Activated CD8-positive, alpha-beta memory T cell treated with anti-CD3 and anti-CD28 coated beads for 1 hour (primary cell): ENCODE measurements at regions not wholly inside any gene's neighbourhood (a gene's known extent, or its start where the extent isn't known, plus 50 kb on each side); places are given as distances from the start of the nearest gene placed in this dataset.
"Not testable (repeated sequence)": the region's sequence is repeated elsewhere in the genome, so short reads cannot be mapped to it uniquely, and the experiment has no call there.

Source experiments
- DNase-seq, 2 donors: peaks; one replicate each; pipeline ENCODE4 v3.0.0-alpha.2; 2020; ENCODE audit warnings: low read depth in 1 of 2; ENCODE audit errors: extremely low read depth in 1 of 2

DNA sequence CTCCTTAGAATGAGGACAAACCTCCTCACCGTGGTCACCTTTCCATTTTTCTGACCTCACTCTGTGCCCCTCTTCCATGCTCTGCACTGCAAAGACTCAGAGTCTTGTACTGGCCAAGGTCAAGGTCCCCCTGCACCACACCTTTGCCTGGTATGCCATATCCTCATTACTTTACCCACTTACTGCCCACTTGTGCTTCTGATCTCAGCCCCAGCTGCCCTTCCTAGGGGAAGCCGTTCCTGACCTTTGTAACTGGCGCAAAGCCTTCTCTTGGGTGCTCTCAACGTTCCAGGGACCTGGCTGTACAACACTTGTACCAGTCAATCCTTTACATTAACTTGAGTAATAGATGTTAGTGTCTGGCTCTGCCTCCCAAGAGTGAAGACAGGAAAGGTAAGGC lies 256.0 kb downstream of the SV2B start:
- DNase-seq, result no peak

DNA sequence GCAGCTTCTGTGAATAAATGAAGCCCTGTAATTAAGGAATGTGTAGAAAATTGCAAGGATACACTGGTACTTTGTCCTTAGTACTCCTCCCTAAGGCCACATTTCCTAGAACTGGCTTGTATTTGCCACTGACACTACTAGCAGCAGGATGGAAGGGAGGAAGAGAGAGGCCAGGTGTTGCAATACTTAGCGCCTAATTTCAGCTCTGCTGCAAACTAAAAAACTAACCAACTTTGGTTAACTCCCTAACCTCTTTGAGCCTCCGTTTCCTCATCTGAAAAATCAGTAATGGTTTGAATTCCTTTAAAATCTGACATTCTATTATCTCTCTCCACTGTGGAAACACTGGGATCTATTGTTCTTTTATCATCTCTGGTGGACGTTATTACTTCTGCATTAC lies 257.0 kb downstream of the SV2B start:
- no peak for DNase-seq

DNA sequence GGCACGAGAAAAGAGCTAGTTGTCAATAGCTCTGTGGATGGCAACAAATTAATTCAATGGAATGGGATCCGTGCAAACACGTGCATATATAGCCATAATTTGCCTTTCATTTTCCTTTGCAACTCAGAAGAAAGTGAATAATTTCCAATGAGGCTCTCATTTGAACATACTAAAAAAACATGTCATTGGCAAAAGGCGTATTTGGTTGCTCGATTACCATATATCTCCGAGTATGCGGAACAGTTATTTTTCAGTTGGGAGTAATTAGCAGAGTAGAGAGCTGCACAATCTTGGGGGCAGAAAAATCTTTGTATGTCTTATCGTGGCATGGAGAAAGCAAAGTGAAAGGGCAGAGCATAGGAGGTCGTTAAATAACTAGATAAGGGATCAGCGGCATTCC lies 257.4 kb downstream of the SV2B start:
- no peak for DNase-seq

DNA sequence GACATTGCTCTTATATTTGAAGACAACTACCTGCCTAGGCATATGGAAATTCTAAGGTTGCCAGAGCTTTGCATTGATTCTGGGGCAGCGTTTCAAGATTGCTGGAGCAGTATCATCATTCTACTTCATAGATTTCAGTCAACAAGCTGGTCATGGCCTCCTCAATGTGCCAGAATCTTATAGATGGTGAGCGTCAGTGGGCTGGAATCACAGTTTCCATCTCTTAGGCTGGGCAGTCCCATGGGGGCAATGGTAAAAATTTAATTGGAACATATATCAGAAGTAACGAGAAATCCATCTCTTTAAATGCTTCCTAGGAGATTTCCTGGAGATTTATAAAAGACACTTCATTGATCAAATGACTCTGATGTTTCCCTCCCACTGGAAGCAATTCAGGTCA lies 258.3 kb downstream of the SV2B start:
- DNase-seq, result no peak

DNA sequence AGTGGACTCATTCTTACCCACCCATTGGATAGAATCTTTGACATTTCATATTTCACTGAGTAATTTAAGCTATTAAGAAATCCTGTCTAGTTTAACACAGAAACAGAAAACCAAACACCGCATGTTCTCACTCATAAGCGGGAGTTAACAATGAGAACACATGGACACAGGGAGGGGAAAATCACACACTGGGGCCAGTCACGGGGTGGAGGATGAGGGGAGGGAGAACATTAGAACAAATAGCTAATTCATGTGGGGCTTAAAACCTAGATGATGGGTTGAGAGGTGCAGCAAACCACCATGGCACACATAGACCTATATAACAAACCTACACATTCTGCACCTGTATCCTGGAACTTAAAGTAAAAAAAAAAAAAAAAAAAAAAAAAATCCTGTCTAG lies 261.6 kb downstream of the SV2B start:
- DNase-seq, result not testable (repeated sequence)

DNA sequence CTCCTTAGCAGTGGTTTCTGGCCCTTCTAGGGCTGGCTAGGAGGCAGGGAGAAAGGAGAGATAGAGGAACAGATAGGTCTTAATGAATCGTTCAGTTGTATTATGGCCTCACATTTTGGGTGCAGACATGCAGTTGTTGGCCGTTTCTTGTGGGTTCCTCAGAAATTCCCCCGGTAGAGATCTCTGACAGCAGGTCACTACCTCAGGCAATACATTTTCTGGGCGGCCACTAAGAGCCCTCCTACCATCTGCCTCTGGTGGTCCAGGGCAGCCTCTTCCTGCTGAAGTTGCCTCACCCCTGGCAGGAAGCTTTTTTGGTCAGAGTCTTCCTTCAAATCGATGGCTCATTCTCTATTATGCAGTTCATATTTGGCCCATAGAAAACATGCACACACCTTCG lies 266.1 kb downstream of the SV2B start:
- DNase-seq, result no peak

DNA sequence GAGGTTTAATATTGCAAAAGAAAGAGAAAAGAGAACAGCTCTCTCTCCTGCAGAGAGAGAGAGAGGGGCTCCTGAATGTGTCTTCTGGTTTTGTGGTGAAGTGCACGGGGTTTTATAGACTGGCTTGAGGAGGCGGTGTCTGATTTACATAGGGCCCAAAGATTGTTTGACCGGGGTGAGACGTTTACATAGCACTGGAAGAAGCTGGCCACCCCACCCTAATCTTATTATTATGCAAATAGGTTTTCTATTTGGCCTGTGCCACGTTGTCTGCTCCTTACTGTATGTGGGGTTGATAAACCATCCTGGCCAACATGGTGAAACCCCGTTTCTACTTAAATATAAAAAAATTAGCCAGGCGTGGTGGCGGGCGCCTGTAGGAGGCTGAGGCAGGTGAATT lies 268.6 kb downstream of the SV2B start:
- no peak for DNase-seq

DNA sequence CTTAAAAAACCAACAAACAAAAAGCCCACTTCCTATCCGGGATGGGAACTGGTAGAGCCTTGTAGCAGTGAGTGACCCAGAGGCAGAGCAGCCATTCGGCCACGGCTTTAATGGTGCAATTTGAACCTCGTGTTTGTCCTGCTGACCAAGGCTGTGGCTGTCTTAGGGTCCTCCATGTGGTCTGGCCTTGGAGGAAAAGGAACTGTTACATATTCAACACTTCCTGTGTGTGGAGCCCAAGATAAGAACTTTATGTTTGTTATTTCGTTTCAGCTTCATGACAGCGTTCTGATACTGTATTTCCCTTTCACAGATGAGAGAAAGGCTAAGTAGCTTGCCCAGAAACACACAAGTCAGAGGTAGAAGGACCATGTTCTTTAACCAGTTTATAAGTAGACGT lies 269.8 kb downstream of the SV2B start:
- no peak for DNase-seq

DNA sequence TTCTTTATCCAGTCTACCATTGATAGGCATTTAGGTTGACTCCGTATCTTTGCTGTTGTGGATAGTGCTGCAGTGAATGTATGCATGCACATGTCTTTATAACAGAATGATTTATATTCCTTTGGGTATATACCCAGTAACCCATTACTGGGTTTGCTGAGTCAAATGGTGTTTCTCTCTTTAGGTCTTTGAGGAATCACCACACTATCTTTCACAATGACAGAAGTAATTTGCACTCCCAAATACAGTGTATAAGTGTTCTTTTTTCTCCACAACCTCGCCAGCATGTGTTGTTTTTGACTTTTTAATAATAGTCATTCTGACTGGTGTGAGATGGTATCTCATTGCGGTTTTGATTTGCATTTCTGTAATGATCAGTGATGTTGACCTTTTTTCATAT lies 271.3 kb downstream of the SV2B start:
- DNase-seq, result not testable (repeated sequence)

DNA sequence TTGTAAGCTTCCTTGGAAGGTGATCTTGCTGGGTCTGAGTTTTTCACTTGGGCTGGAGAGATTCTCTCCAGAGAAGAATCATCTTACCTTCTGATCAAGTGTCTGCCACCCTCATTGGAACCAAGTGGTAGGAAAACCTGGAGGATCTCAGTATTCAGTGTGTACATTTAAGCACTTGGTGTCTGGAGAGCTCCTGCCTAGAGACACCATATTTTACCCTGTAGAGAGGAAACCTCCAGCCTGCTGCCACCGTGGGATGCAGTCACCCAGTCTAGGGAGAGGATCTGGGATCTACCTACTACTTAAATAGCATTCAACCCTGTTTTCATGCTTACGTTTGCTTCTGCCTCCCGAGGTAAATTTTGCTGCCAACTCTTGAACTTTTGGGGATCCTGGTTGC lies 274.3 kb downstream of the SV2B start:
- DNase-seq, result no peak

DNA sequence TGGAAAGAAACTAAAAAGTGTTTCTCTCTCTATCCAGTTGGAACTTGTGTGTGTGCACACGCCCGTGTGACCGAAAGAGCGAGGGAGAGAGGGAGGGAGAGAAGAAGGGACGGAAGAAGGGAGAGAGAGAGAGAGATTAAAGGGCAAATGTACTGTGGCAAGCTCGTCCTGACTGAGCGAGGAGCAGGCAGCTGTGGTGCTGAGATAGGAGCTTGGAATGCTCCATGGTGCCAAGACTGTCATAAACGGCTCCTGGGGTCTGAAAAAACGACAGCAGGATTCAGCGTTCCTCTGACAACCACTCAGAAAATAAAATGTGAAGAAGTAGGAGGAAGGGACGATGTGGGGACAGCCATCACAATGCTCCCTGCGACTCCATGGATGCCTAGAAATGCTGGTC lies 276.0 kb downstream of the SV2B start:
- no peak for DNase-seq

DNA sequence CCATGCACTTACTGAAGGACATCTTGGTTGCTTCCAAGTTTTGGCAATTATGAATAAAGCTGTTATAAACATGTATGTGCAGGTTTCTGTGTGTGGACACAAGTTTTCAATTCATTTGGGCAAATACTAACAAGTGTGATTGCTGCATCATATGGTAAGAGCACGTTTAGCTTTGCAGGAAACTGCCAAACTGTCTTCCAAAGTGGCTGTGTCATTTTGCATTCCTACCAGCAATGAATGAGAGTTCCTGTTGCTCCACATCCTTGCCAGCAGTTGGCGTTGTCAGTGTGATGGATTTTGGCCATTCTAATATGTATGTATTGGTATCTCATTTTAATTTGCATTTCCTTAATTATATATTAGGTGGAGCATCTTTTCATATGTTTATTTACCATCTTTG lies 280.1 kb downstream of the SV2B start:
- no peak for DNase-seq

DNA sequence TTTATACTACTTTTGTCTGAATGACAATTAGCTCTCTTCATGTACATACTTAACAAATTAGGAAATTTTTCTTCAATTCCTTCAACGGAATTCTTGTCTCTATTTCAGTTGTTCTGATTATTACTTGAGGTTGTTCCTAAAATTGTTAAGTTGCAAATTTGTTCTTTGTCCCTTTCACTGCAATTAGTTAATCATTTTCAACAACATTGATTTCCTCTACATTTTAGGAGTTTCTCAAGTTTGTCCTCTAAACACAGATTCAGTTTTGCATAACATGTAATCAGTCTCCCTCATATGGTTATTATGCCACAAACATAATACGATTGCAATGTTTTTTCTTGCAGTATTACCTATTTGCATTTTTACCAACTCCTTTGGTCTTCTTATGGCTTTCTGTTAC lies 283.5 kb downstream of the SV2B start:
- DNase-seq, result no peak

DNA sequence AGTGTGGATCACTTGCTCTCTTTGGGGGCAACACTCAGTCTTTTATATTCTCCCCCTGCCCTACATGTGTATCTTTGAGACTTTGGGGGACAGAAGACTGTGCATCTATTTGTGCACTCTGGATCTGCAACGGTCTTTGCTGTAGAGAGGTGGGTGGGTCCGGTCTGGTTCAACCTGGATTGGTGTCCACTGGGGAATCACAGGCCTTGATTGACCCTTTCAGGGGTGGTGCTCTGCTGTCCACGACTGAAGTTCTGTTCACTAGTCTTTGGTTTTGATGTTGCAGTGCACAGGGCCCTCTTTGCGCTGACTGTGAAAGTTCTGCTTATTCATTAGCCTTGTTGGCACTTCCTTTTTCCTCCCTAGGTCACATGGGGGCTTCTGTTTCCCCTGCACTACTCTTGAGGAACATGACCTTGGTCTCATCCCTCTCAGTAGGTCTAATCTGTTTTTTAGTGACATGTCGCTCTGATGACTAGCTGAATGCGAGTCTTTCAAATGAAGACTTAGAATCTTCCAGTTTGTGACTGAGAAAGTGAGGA lies 284.2 kb downstream of the SV2B start:
- DNase-seq, result no peak

DNA sequence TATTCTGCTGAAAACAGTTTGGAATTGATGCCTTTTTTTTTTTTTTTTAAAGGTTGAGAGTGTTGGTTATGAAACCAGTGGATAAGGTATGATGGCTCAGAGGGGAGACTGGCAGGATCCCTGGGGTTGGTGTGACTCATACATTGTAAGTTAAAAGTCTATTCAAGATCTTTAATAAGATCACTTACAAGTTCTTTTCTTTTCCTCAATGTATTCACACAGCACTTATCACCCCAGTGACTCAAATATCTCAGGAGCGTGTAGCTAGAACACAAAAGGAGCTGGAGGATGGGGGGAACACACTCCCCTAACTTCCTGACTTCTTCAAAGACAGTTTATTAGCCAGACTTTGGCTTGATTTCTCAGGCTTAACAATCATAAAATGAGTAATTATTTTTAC lies 285.3 kb downstream of the SV2B start:
- no peak for DNase-seq

DNA sequence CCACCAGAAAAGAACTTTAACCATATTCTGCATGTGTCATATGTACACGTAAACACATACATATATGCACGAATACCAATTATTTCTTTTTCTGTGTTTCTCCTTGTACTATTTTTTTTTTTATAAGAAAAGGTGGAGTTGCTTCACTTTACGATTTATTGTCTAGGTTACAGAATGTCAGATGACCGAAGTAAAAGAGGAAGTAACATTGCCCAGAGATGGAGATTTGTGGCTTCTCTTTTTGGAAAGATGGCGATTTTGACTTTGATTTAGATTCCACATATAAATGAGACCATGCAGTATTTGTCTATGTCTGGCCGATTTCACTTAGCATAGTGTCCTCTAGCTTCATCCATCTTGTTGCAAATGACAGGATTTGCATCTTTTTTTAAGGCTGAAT lies 293.1 kb downstream of the SV2B start:
- DNase-seq, result no peak

DNA sequence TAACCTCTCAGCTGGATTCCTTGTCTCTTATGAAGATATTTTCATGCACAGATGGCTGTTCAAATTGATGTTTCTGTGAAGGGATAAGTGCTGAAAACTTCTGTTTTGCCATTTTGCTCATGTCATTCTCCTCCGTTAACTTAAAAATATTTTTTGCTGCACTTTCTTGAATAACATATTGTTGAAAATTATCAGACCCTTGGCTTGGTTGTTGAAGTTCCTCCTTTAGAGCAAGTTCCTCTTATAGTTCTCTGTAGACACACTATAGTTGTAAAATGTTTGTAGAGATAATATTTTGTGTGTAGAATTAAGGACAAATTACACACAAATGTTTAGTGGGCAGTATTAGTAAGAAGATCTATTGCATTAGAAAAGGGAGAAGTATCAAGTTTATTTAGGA lies 300.4 kb downstream of the SV2B start:
- no peak for DNase-seq

DNA sequence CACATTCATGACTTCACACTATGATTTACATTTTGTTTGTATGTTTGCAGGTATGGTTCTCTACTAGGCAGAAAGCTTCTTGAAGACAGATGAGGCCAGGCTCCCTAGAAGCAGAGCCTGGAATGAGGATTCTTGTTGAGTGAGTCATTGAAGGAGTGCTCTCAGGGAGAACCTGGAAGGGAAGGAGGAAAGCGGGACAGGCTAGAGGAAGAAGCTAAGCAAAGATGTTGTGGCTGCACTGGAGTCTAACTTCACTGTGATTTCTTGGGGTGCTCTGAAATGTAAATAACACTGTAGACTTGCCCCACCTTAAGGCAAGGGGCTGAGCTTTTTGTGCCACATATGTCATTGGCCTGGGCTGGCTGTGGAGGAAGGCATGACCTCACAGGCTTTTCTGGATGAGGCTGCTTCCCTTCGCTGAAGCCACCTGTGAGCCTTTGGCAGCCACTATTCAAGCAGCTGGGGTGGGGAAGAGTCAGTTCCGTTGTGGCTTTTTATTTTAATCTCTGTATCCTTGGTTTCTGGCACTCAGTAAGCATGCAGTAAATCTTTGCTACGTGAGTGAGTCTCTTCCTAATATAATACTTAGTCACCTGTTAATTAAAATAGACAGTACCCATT lies 307.3 kb downstream of the SV2B start:
- no peak for DNase-seq

DNA sequence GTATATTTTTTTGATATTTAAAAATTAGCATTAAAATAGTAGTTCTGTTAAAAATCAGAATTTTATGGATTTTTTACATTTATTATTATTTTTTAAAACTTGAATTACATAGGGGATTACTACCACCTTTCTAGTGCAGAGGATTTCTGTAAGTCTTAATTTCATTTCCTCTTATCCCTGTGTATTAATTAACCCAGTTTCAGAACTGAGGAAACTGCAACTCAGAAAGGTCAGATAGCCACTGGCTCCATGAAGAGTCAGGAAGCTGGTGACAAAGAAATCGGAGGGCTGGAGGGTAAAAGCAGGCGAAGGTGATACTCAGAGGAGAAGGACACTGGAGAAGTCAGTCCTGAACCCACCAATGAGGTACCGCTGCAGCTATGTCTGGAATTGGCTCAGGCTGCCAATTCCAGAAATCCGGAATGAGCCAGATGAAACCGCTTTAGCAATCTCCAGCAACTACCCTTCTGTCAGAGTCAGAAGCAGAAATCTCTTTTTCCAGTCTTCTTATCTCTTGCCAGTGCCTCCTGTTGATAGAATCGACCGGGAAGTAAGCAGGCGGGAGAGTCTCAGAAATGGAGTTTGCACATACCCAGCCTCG lies 308.5 kb downstream of the SV2B start:
- DNase-seq, result no peak

DNA sequence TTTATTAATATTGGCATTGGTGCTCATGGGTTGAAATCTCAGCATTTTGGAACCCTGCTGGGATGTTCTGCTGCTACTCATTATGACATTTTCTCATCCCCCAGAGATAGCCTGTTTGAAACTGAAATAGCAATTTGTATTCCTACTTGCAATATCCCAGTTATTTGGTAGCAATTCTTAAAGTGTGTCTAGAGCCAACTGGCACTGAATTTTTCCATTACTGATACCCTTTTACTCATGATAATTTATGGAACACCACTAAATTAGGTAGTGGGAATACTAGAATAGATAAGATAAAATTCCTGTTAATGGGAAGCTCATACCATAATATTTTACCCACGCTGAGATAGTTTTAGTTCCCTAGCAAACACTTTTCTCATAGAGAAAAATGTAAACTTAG lies 309.3 kb downstream of the SV2B start:
- DNase-seq, result no peak

DNA sequence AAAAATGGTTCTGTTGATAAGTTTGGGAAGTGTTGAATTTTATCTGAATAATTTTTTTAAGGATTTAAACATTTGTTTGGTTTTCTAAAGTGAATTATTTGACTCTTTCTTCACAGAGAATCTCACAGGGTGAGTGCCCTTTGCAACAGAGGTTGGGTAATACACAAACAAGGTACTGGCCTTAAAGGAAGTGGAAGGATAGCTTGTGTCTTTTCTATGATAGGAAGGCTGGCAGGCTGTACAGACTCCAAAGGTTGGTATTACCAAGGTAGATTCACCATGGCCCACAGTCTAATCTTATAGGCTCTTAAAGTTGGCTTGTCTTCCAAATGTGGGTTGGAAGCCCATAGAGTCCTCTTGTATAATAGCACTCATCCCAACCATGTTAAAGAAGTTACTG lies 311.5 kb downstream of the SV2B start:
- no peak for DNase-seq

DNA sequence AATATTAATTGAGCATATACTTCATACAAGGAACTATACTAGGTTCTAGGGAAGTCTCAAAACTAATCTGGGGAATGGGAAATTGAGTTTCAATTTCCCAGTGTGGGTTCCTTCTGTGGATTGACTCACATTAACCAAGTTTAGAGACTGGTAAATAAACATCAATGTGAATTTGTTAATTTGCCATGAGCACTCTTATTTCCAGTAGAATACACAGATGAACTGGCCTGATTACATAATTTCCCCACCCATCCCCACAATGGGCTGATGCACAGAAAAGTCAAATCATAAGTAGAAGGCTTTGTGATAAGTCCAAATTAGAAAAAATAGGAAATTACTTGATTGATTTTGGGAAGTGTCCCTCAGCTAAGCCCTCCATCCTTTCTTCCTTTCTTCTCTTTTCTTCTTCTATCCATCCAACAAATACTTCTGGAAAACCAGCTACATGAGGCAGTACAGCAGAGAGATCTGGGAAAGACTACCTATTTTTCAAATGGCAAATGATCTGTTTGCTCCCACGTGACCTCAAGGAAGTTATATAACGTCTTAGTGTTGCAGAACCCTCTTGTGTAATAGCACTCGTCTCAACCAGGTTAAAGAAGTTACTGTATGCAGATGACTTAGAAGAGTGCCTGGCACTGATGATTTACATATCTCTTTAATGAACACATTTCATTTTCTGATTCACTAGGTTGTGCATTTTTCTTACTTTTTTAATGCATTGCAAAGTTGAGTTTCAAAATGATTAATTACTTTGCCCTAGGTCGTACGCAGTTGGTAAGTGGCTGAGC lies 312.3 kb downstream of the SV2B start:
- no peak for DNase-seq
